ENCODE measurements at regions not wholly inside any gene's neighbourhood (a gene's known extent, or its start where the extent isn't known, plus 50 kb on each side); places are given as distances from the start of the nearest gene placed in this dataset.

DNA sequence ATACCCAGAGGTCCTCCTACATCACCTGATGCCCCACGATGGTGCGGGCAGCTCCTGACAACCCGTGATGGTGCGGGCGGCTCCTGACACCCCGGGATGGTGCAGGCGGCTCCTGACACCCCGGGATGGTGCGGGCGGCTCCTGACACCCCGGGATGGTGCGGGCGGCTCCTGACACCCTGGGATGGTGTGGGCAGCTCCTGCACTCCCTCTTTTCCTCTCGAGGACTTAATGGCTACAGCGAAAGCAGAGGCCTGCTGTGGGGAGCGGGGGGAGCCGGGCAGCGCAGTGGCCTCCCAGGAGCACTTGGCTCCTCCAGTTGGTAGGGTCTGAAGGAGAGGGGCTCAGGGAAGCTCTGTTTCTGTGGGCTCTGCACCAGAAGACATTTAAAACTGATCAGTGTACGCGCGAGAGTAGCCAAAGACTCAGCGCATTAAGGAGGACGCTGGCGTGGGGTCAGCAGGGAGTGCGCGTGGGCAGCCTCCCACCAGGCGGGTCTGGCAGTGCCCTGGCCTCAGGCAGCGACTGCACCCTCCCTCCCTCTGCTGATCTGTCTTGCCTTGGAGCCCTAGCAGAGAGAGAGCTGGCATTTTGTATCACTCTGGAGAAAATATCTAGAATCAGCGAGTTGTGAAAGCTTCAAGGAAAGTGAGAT is 464.5 kb upstream of the MYT1L start:
- Histone ChIP-seq H3K27ac (no peak overlapping the region), H3K36me3 (replicated peaks in 1 of 2; ENCODE audit: insufficient read depth in 1 of 2, low read depth in 2 of 2) (no peaks in the 10 kb centered on the region), H3K4me3 (no peak overlapping the region), H3K9me3 (no peaks in the 10 kb centered on the region), H3K4me1 (no peaks in the 10 kb centered on the region), H3K27me3 (no peaks in the 10 kb centered on the region)
- DNase-seq: no peak
- 83 to 86% methylated on average over 10 to 26 of the region's 29 CpGs for WGBS, 2 donors
- TF ChIP-seq CTCF (IDR thresholded peaks at IDR 0.05) (no peak), POLR2A (IDR thresholded peaks at IDR 0.05) (no peak)
- no peak for ATAC-seq
- intact Hi-C loops (cut with DNase I): no loop called here

DNA sequence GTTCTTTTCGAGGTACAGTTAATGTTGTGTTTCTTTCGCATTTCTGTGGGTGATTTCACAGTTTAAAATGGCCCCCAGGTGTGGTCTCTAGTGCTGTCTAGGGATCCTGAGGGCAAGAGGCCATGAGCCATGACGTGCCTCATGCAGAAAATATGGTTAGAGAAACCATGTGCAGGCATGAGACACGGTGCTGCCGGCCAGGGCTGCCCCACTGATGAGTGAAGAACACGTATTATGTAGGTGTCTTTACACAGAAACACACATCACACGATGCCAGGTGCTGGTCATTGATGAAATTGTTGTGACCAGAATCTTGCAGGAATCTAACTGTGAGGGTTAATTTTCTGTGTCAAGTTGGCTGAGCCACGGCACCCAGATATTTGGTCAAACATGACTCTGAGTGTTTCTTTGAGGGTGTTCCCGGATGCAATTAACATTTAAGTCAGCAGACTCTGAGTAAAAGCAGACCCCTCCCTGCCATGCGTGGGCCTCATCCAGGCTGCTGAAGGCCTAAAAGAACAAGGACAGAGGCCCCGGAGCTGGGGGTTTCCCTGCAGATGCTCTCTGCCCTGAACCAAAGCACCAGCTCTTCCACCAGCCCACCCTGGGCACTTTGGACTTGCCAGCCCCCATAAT is 463.0 kb upstream of the MYT1L start:
- no peak overlapping the region for H3K4me3 ChIP-seq
- ATAC-seq (no peak), DNase-seq (no peak)
- TF ChIP-seq CTCF (IDR thresholded peaks at IDR 0.05) (no peak), POLR2A (IDR thresholded peaks at IDR 0.05) (no peak)
- no peaks in the 10 kb centered on the region for H3K9me3 ChIP-seq
- H3K4me1 ChIP-seq: no peaks in the 10 kb centered on the region
- H3K27me3 ChIP-seq: no peaks in the 10 kb centered on the region
- intact Hi-C loops (cut with DNase I): no loop called here
- no peaks in the 10 kb centered on the region for H3K36me3 ChIP-seq (replicated peaks in 1 of 2; ENCODE audit: insufficient read depth in 1 of 2, low read depth in 2 of 2)
- H3K27ac ChIP-seq: no peak overlapping the region
- WGBS, 2 donors: 61 to 81% methylated on average over 11 of the region's 11 CpGs

- intact Hi-C loops (cut with DNase I): no loop called here
- H3K27ac ChIP-seq: no peak overlapping the region
- H3K36me3 ChIP-seq (replicated peaks in 1 of 2; ENCODE audit: insufficient read depth in 1 of 2, low read depth in 2 of 2): no peaks in the 10 kb centered on the region
- ATAC-seq (no peak), DNase-seq (no peak)
- 83 to 92% methylated on average over 17 of the region's 17 CpGs for whole genome bisulfite sequencing, 2 donors
- no peaks in the 10 kb centered on the region for H3K4me1 ChIP-seq
- H3K9me3 ChIP-seq: no peaks in the 10 kb centered on the region
- H3K4me3 ChIP-seq: no peak overlapping the region
- no peak for TF ChIP-seq CTCF (IDR thresholded peaks at IDR 0.05)
- TF ChIP-seq POLR2A (IDR thresholded peaks at IDR 0.05): no peak
- H3K27me3 ChIP-seq: no peaks in the 10 kb centered on the region
These were observed 462.4 kb upstream of the MYT1L start for GRCh38 chr2:2793514-2793913.

GRCh38 chr2:2791606-2792005 is 460.5 kb upstream of the MYT1L start:
- no peaks in the 10 kb centered on the region for H3K4me1 ChIP-seq
- H3K27ac ChIP-seq: no peak overlapping the region
- ATAC-seq (no peak), DNase-seq (no peak)
- no peak overlapping the region for H3K4me3 ChIP-seq
- no peaks in the 10 kb centered on the region for H3K9me3 ChIP-seq
- H3K36me3 ChIP-seq (replicated peaks in 1 of 2; ENCODE audit: insufficient read depth in 1 of 2, low read depth in 2 of 2): no peaks in the 10 kb centered on the region
- 65 to 84% methylated on average over 9 to 13 of the region's 15 CpGs for WGBS, 2 donors
- no peaks in the 10 kb centered on the region for H3K27me3 ChIP-seq
- intact Hi-C loops (cut with DNase I): no loop called here
- TF ChIP-seq POLR2A (IDR thresholded peaks at IDR 0.05) (no peak), CTCF (IDR thresholded peaks at IDR 0.05) (no peak)

DNA sequence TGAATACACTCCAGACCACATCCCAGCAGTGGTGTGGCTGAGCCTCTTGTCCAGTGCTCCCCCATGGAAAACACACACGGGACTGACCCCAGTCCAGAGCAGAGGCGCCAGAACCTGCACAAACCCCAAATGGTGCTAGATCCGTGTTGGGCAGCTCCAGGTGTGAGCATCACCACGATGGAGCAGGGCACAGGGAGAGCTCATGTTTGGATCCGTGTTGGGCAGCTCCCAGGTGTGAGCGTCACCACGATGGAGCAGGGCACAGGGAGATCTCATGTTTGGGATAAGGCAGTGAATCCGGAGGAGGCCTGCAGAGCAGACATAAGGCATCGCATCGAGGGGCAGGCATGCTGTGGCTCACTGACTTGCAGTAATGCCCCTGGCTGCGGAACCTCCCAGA is 460.0 kb upstream of the MYT1L start:
- H3K9me3 ChIP-seq: no peaks in the 10 kb centered on the region
- no peaks in the 10 kb centered on the region for H3K36me3 ChIP-seq (replicated peaks in 1 of 2; ENCODE audit: insufficient read depth in 1 of 2, low read depth in 2 of 2)
- TF ChIP-seq POLR2A (IDR thresholded peaks at IDR 0.05) (no peak), CTCF (IDR thresholded peaks at IDR 0.05) (no peak)
- H3K27me3 ChIP-seq: no peaks in the 10 kb centered on the region
- no peak overlapping the region for H3K27ac ChIP-seq
- 61 to 63% methylated on average over 11 of the region's 11 CpGs for WGBS, 2 donors
- intact Hi-C loops (cut with DNase I): no loop called here
- ATAC-seq (no peak), DNase-seq (no peak)
- H3K4me1 ChIP-seq: no peaks in the 10 kb centered on the region
- no peak overlapping the region for H3K4me3 ChIP-seq

Data from body of pancreas (tissue), 4 donors.